Suppressor macrophage treated with lipopolysaccharide for 4 hours (primary cell): ENCODE measurements at regions not wholly inside any gene's neighbourhood (a gene's known extent, or its start where the extent isn't known, plus 50 kb on each side); places are given as distances from the start of the nearest gene placed in this dataset.

Experiments used
- DNase-seq: peaks from one replicate; pipeline ENCODE4 v3.0.0-alpha.2; 2020

DNA sequence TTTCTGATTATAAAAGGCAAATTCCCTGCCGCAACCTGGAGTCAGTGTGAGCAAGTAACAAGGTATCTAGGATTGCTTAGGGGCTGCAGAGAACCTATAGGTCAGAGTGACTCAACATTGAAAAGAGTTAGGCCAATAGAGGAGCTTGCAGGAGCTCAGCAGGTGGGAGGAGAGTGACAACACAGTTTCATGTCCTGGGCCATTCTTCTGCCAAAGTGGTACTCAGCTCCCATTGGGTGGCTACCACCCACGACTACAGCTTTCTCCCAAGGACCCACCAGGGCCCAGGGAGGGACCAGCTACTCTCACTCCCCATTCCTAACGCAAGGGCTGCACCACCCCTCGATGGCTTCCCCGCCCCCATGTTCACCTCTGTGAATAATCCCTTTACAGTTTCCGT, 86.7 kb upstream of the SPATA31C2 start:
- no peak for DNase-seq

DNA sequence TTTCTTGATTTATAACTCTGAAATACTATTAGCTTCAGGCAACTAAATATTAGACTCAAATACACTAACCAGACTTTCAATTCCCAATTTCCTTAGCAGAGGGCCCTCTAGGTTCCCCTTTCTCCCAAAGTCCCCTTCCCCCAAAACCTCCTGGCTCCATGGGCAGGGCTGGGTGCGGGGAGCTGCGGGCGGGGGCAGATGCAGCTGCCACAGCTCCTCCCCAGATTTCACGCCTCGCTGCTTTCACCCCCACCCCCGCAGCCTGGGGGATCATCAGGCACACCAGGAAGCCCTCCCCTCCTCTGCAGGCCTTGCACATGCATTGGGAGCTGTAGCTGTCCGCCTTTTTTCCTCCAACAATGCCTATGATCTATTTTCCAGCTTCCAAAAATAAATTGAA, 82.8 kb upstream of the SPATA31C2 start:
- peak; percentile 7 for DNase-seq

DNA sequence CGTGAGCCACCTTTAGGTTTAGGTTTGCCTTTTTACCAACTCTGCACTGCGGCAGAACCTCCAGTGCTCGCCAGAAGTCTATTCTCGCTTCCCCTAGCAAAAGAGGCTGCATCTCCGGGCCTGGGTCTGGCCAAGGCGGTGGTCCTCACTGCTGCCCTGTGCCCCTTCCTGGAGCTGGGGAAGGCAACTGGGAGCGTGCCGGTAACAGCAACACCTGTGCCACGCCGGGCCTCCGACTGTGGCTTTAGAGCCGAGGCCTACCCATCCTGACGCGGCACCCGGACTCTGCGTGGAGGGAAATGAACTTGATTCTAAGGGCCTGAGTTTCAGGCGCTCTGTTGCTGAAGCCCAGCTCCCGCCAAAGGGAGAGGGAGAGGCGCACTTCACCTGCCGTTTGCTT, 82.4 kb upstream of the SPATA31C2 start:
- DNase-seq = no peak

DNA sequence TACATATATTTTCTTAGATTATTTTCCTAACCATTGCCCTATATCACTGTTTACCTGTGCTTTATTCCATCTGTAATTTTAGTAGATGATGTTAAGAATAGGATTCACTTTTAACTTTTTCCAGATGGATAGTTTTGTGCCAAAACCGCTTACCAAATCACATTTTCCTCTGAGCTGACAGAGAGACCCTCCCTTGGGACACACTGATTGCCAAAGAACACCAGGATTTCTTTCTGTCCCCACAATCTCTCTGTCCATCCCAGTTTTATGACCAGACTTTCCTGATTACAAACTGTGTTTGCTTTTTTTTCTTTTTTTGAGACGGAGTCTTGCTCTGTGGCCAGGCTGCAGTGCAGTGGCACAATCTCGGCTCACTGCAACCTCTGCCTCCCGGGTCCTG, 81.3 kb upstream of the SPATA31C2 start:
- DNase-seq = no peak

DNA sequence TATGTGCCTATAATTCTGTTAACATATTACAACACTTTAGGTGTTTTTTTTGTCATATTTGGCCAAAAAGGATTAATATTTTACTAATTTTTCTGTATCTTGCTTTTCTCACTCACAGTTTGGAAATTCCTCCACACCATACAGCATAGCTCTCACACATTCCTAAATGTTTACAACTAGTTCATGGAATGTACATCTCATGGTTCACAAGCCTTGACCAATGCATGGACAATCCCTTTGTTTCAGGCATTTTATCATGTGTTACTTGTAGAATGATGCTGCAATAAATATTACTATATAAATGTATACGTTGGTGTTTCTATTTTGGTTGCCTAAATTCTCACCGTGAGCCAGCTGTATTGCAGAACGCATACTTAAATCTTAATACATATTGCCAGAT, 80.5 kb upstream of the SPATA31C2 start:
- no peak for DNase-seq

DNA sequence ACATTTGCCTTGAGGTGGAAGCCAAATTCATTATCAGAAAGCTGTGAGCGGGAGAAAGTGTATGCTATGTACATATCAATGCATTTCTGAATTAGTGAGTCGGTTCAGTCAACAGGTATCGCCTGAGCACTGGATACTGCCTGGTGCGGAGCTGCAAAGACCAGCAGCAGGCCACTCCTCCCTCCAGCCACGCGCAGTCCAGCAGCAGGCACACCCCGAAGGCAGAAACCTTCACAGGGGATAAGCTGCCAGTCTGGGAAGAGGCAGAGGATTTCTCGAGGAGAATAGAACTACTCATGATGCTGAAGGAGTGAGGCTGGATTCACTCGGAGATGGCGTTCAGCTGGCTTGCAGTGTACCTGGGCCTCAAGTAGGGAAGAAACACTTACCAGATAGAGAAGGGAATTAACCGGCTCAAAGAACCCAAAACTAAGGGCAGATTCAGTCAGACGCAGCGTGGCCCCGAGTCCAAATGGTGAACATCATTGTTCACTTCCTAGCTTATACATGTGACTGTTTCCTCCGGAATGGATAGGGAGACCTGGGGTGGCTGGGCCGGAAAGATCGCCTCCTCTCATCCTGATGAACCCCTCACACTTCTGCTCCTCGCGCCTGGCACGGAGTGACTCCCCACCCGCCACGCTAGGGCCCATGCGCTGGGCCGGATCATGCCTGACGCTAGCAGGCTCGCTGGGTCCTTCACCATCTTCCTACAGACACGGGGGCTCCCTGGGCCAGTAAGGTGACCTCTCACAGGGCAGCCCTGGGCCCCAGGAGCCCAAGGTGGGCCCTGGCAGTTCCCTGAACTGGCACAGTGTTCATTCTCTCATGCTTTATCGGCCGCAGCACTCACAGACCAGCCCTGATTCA, 78.1 kb upstream of the SPATA31C2 start:
- no peak for DNase-seq

DNA sequence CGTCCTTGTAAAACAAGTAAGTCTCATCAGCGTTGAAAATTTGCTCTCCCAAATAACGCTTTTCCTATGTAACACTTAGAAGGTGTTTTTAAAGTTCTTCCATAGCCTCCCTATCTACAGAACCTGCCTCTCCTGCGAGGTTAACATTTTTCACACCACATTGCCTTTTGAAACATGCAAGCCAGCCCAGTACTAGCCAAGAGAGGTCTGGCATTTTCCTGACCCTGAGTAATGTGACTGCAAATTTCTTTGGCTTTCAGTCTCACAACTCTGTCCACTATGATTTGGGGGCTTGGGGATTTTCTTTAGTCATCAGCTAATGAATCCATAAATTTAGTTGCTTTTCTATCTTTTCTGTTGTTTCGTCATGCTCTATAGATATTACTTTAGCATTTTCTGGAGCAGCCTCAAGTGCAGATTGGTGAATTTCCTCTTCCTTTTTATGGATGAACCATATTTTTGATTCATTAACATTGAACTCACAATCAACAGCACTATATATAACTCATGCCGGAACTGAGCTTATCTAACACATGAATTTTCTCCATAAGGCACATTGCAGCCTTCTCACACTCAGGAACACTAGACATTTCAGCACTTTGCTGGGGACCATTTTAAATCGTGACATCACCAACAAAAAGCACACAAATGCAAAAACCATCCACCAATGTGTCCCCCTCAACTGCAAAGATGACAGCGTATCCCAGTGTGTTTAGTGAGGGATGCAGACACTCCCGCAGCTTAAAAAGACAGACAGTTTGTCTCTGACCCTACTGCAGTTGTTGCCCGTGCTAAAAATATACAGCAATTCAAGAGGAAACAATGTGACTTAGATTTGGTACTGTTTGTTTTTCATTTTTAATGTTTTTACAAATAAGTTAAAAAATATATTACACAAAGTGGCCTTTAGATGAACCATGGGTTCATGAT, 77.2 kb upstream of the SPATA31C2 start:
- no peak for DNase-seq

DNA sequence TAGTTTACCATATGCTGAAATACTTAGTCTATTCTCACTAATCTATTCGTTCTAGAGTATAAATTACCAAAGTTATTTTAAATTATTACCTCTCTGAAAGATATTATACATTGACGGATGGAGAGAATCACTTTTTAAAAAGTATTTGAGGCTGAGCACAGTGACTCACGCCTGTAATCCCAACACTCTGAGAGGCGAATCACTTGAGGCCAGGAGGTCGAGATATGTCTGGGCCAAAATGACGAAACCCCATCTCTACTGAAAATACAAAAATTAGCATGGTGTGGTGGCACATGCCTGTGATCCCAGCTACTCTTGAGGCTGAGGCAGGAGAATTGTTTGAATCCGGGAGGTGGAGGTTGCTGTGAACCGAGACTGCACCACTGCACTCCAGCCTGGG, 64.0 kb upstream of the SPATA31C2 start:
- no peak for DNase-seq

DNA sequence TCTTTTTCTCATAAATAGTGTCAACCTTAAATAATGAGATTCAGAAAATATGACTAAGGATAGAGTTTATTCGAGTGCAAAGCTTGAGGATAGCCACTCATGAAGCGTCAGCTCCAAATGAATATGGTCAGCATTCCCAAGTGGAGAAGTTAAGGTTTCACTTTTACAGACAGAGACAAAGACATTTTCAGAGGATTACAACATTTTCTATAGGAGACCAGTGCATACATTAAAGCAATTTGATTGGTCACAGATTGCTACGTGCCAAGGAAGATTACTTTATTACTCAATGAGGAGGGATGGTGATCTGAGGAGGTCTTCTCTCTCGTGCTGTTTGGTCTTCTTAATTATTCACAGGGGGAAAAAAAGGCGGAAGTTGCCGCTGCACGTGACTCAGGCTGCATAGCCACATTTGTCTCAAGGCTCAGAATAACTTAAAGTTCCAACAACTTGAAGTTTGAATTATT, 60.1 kb upstream of the SPATA31C2 start:
- DNase-seq = peak; percentile 66

DNA sequence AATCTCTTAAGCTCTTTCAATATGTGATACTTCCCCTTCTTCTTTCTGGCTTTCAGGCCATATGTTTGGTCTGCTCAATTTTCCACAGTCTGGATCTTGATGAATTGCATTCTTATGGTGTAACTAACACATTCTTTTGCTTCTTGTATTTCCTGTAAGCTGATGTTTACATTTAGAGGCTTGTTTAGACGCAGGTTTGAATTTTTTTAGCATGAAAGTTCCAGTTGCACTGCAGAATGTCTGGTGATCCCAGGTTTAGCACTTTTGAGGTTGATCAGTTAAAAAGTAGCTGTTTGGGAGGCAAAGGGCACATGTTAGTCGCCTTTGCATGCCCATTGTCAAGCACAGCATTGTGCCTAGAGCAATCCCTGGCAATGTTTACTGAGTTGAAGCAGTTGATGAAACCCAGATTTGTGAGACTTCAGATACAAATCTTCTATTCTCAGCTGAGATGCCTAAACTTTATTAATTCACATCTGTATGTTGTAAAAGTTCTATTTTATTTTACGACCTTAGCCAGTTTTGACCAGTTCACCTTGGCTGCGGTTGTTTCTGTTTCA, 59.6 kb upstream of the SPATA31C2 start:
- no peak for DNase-seq

DNA sequence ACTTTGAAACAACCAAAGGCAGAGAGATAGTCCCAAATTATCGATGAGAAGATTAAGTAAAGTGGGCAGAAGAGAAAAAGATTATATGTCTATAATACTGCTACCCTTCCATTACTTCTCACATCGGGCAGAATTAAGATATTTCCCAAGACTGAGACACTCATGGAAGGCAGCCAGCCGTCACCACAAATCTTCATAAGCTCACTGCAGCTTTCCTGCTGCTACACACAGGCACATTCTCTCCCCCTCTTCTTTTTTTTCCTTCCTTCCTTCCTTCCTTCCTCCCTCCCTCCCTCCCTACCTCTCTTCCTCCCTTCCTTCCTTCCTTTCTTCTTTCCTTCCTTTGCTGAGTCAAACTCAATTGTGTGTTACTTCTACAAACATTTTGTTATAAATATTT, 58.7 kb upstream of the SPATA31C2 start:
- no peak for DNase-seq

DNA sequence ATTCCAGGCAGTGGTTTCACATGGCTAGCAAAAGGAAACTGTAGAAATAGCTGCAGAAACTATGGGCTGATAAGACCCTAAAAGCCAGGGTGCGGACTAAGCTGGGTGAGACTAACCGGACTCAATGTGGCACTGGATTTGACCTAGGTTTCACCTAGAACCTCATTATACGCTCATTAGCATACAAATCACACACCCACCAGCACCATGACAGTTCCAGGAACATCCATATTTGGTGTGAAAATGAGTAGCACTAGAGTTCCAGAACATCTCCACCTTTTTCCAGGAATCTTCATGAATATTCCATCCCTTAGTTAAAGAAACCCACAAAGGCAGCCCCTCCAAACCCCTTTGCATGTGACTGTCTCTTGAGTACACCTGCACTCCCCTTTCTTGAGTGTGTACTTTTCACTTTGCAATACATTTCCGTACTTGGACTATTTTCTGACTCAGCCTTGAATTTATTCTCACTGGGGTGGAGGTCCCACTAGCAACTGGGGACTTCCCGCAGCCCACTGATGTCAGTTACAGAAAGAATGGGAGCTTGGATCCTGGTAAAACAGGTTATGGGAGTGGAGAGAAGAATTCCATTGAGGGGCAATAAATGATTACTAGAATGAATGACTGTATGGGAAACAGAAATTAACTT, 58.0 kb upstream of the SPATA31C2 start:
- DNase-seq = no peak

DNA sequence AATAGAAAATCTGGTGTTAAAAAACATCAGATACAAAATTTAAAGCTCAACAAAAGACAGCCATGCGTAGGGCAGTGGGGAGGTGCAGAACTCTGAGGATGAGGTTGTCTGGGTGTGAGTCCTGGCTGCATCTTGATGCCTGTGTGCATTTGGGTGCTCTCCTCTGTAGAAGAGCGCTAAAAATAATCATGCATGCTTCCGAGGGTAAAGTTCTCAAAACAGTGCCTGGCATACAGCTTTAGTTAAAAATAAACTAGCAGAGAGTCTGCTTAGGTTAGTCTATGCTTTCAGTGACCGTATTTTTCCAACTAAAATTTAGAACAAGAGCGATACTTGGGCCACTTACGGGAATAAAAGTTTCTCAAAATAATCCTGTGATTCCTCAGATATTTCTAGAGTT, 55.5 kb upstream of the SPATA31C2 start:
- DNase-seq = no peak

DNA sequence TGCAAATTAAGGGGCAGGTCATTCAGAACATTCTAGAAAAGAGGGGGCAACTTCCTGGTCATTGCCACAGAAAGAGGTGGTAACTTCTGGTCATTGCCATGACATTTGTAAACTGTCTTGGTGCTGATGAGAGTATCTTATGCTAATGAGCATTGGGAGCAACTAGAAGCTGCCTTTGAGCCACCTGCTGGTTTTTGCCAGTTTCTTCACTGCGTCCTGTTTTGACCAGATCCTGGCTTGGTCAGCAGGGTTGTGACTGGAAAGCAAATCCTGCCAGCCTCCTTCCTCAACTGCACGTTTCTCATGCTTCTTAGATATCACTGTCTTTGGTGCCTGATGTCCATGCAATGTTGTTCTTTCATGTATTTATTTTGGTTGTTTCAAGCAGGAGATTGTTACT, 53.2 kb upstream of the SPATA31C2 start:
- no peak for DNase-seq

DNA sequence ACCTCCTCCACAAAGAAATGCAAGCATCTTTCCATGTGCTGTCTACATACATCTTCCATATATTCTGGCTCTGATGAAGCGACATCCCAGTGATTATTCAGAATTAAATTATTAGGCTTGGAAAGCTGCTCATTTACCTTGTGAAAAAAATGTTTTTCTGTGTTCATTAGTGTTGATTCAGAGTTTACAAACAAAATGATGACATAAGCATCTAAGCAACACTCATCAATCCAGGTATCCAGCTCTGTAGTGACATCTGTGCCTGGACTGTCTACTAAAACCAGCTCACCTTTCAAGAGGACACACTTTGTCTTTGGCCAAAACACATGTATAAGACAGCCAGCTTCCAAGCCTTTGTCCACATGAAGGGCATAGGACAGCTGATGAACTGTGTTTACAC, 51.1 kb upstream of the SPATA31C2 start:
- no peak for DNase-seq
